ENCODE measurements at regions not wholly inside any gene's neighbourhood (a gene's known extent, or its start where the extent isn't known, plus 50 kb on each side); places are given as distances from the start of the nearest gene placed in this dataset.

DNA sequence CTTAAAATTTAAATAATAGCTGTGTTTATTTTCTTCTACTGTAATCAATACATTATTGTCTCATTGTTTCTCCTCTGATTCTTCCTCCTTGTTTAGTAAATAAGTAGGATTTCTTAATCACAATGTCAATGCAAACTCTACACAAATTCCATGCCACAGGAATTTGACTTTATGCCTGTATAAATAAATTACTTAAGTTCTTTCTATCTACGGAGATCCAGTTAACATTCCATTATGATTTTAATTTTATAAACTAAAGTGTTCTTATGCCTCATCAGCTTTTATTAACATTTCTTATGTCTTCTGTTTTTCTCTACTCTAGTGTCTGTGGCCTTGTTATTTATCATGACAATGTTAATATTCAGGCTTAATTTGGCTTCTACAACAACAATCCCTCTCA is 1169.2 kb downstream of the GRIK2 start:
- no peaks in the 10 kb centered on the region for H3K9me3 ChIP-seq (ENCODE audit: low read length)
- ATAC-seq (no peak), FAIRE-seq (no peak), DNase-seq (ENCODE audit: low spot score) (no peak)
- intact Hi-C loops (cut with micrococcal nuclease; ENCODE audit: unreplicated experiment): no loop called here
- no peak overlapping the region for H3K9ac ChIP-seq (ENCODE audit: insufficient read depth, low read depth, low read length)
- no peaks in the 10 kb centered on the region; a peak in 1 of 5 replicates for H3K27me3 ChIP-seq (ENCODE audit: control insufficient read depth in 1 of 2, insufficient read depth in 2 of 2, low read length in 2 of 2)
- no peaks in the 10 kb centered on the region for H3K4me1 ChIP-seq (ENCODE audit: insufficient read depth, low read length)
- H3K36me3 ChIP-seq (replicated peaks in 1 of 2; ENCODE audit: control insufficient read depth in 1 of 2, insufficient read depth in 2 of 2, low read length in 2 of 2): no peaks in the 10 kb centered on the region
- no peak overlapping the region for H3K27ac ChIP-seq (ENCODE audit: extremely low read length, insufficient read depth, low read length)
- no peaks in the 10 kb centered on the region for H4K20me1 ChIP-seq (ENCODE audit: insufficient read depth, low read length)
- in situ Hi-C loops (cut with HindIII; ENCODE audit: extremely low pct_ligation_motif_present, low pct_unique_long_range_greater_than_20kb): no loop called here
- no TSS peak for BruUV-seq (replicated peaks)
- POLR2A ChIA-PET: no interaction called here
- WGBS (ENCODE audit: low lambda C conversion rate): 2% methylated on average over 1 of the region's 1 CpG
- no peak overlapping the region for H3K4me3 ChIP-seq (replicated peaks in 1 of 3; ENCODE audit: insufficient read depth in 1 of 3, low read depth in 2 of 3, low read length in 3 of 3)
- H2AFZ ChIP-seq (ENCODE audit: low read length): no peak overlapping the region
- no peak for TF ChIP-seq ZNF253 (CRISPR knock-in tag; IDR thresholded peaks at IDR 0.05; ENCODE audit: borderline replicate concordance)
- no peak for TF ChIP-seq ZBTB21 (CRISPR knock-in tag; IDR thresholded peaks at IDR 0.05)
- TF ChIP-seq TBP (CRISPR knock-in tag; IDR thresholded peaks at IDR 0.05): no peak
- TF ChIP-seq, protein P1, sequence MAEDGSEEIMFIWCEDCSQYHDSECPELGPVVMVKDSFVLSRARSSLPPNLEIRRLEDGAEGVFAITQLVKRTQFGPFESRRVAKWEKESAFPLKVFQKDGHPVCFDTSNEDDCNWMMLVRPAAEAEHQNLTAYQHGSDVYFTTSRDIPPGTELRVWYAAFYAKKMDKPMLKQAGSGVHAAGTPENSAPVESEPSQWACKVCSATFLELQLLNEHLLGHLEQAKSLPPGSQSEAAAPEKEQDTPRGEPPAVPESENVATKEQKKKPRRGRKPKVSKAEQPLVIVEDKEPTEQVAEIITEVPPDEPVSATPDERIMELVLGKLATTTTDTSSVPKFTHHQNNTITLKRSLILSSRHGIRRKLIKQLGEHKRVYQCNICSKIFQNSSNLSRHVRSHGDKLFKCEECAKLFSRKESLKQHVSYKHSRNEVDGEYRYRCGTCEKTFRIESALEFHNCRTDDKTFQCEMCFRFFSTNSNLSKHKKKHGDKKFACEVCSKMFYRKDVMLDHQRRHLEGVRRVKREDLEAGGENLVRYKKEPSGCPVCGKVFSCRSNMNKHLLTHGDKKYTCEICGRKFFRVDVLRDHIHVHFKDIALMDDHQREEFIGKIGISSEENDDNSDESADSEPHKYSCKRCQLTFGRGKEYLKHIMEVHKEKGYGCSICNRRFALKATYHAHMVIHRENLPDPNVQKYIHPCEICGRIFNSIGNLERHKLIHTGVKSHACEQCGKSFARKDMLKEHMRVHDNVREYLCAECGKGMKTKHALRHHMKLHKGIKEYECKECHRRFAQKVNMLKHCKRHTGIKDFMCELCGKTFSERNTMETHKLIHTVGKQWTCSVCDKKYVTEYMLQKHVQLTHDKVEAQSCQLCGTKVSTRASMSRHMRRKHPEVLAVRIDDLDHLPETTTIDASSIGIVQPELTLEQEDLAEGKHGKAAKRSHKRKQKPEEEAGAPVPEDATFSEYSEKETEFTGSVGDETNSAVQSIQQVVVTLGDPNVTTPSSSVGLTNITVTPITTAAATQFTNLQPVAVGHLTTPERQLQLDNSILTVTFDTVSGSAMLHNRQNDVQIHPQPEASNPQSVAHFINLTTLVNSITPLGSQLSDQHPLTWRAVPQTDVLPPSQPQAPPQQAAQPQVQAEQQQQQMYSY (CRISPR knock-in tag; IDR thresholded peaks at IDR 0.05): no peak
- TF ChIP-seq, protein P2, sequence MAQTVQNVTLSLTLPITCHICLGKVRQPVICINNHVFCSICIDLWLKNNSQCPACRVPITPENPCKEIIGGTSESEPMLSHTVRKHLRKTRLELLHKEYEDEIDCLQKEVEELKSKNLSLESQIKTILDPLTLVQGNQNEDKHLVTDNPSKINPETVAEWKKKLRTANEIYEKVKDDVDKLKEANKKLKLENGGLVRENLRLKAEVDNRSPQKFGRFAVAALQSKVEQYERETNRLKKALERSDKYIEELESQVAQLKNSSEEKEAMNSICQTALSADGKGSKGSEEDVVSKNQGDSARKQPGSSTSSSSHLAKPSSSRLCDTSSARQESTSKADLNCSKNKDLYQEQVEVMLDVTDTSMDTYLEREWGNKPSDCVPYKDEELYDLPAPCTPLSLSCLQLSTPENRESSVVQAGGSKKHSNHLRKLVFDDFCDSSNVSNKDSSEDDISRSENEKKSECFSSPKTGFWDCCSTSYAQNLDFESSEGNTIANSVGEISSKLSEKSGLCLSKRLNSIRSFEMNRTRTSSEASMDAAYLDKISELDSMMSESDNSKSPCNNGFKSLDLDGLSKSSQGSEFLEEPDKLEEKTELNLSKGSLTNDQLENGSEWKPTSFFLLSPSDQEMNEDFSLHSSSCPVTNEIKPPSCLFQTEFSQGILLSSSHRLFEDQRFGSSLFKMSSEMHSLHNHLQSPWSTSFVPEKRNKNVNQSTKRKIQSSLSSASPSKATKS (CRISPR knock-in tag; IDR thresholded peaks at IDR 0.05): no peak
- TF ChIP-seq, protein P3, sequence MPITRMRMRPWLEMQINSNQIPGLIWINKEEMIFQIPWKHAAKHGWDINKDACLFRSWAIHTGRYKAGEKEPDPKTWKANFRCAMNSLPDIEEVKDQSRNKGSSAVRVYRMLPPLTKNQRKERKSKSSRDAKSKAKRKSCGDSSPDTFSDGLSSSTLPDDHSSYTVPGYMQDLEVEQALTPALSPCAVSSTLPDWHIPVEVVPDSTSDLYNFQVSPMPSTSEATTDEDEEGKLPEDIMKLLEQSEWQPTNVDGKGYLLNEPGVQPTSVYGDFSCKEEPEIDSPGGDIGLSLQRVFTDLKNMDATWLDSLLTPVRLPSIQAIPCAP (CRISPR knock-in tag; IDR thresholded peaks at IDR 0.05; ENCODE audit: low read depth): no peak
- TF ChIP-seq, protein P4, sequence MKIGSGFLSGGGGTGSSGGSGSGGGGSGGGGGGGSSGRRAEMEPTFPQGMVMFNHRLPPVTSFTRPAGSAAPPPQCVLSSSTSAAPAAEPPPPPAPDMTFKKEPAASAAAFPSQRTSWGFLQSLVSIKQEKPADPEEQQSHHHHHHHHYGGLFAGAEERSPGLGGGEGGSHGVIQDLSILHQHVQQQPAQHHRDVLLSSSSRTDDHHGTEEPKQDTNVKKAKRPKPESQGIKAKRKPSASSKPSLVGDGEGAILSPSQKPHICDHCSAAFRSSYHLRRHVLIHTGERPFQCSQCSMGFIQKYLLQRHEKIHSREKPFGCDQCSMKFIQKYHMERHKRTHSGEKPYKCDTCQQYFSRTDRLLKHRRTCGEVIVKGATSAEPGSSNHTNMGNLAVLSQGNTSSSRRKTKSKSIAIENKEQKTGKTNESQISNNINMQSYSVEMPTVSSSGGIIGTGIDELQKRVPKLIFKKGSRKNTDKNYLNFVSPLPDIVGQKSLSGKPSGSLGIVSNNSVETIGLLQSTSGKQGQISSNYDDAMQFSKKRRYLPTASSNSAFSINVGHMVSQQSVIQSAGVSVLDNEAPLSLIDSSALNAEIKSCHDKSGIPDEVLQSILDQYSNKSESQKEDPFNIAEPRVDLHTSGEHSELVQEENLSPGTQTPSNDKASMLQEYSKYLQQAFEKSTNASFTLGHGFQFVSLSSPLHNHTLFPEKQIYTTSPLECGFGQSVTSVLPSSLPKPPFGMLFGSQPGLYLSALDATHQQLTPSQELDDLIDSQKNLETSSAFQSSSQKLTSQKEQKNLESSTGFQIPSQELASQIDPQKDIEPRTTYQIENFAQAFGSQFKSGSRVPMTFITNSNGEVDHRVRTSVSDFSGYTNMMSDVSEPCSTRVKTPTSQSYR (CRISPR knock-in tag; IDR thresholded peaks at IDR 0.05; ENCODE audit: borderline replicate concordance): no peak
- no peak for TF ChIP-seq ZNF235 (CRISPR knock-in tag; IDR thresholded peaks at IDR 0.05; ENCODE audit: borderline replicate concordance)
- TF ChIP-seq SNRNP70 (IDR thresholded peaks at IDR 0.05; ENCODE audit: low read depth, low read length): no peak
- TF ChIP-seq ZNF292 (CRISPR knock-in tag; IDR thresholded peaks at IDR 0.05; ENCODE audit: borderline replicate concordance, low read depth): no peak
- no peak for TF ChIP-seq ZNF549 (CRISPR knock-in tag; IDR thresholded peaks at IDR 0.05)
- CTCF ChIA-PET (ENCODE audit: low intra/inter-chr PET ratio, low total read pairs): no interaction called here
- no peak overlapping the region for H3K4me2 ChIP-seq (ENCODE audit: low read depth, low read length)
- no peaks in the 10 kb centered on the region for H3K79me2 ChIP-seq (ENCODE audit: insufficient read depth, low read length)

All from HepG2 (cell line).